Body of pancreas (tissue), 4 donors: ENCODE measurements at regions not wholly inside any gene's neighbourhood (a gene's known extent, or its start where the extent isn't known, plus 50 kb on each side); places are given as distances from the start of the nearest gene placed in this dataset.

Experiments
- ATAC-seq: fragments of 150-250 bp; one replicate; pipeline ENCODE4 v1.9.1; 2016
- DNase-seq, 4 donors: peaks; one replicate each; pipeline ENCODE4 v3.0.0-alpha.2; 2019
- H3K27ac ChIP-seq, 4 donors: fragments of 200-600 bp; sonication (generic); 1 replicate in 3 of 4; 2 replicates in 1 of 4; pipeline versions ENCODE4 v1.5.1 to v1.6.1; 2016 to 2019; ENCODE audit warnings: mild to moderate bottlenecking in 1 of 4, mixed read lengths in 1 of 4, moderate library complexity in 1 of 4
- H3K27me3 ChIP-seq, 2 donors: fragments of 200-600 bp; sonication (generic); one replicate each; pipeline ENCODE4 v1.6.0; 2016; ENCODE audit warnings: mild to moderate bottlenecking in 1 of 2
- H3K36me3 ChIP-seq, 2 donors: fragments of 200-600 bp; sonication (generic); replicated peaks in 1 of 2; 2 replicates each; pipeline ENCODE4 v1.5.1; 2016; ENCODE audit warnings: low read depth in 2 of 2; ENCODE audit not compliant: insufficient read depth in 1 of 2
- H3K4me1 ChIP-seq: fragments of 200-600 bp; sonication (generic); one replicate; pipeline ENCODE4 v1.6.0; 2016
- H3K4me3 ChIP-seq, 2 donors: fragments of 200-600 bp; sonication (generic); 1 replicate in 1 of 2; 2 replicates in 1 of 2; pipeline ENCODE4 v1.5.1; 2016 to 2019
- H3K9me3 ChIP-seq, 3 donors: fragments of 200-600 bp; sonication (generic); 1 replicate in 2 of 3; 2 replicates in 1 of 3; pipeline ENCODE4 v1.5.1; 2016
- POLR2A ChIP-seq, 3 donors: fragments of 450-650 bp; IDR thresholded peaks; one replicate each; pipeline ENCODE4 v1.6.1; 2016; ENCODE audit warnings: antibody characterized with exemption in 3 of 3, mild to moderate bottlenecking in 2 of 3
- WGBS, 2 donors: methylation state at CpG; one replicate each; pipeline ENCODE4 v1.1.5; 2017; 5-methylcytosine and 5-hydroxymethylcytosine counted together
- intact Hi-C: fragments of 100-400 bp; cut with DNase I; formaldehyde crosslinking; loops from one replicate; pipeline ENCODE4 v1.15.1; 2023
- TF ChIP-seq, protein P1 (sequence below), 7 experiments: fragments of 450-650 bp in 4 of 7; fragments of 200-600 bp in 3 of 7; sonication (generic) in 3 of 7; IDR thresholded peaks; one replicate each; pipeline ENCODE4 v1.5.1; 2016 to 2019; ENCODE audit warnings: antibody characterized with exemption in 7 of 7

GRCh38 chr13:81058916-81059290, 718.0 kb upstream of the SPRY2 start:
- no peak for DNase-seq
- WGBS, 2 donors, result 29 to 36% methylated on average over 1 of the region's 1 CpG
- no peak for ATAC-seq
- Histone ChIP-seq H3K9me3 (no peaks in the 10 kb centered on the region), H3K36me3 (no peaks in the 10 kb centered on the region), H3K4me1 (no peaks in the 10 kb centered on the region), H3K4me3 (no peak overlapping the region), H3K27me3 (no peaks in the 10 kb centered on the region), H3K27ac (no peak overlapping the region)
- TF ChIP-seq, protein P1, sequence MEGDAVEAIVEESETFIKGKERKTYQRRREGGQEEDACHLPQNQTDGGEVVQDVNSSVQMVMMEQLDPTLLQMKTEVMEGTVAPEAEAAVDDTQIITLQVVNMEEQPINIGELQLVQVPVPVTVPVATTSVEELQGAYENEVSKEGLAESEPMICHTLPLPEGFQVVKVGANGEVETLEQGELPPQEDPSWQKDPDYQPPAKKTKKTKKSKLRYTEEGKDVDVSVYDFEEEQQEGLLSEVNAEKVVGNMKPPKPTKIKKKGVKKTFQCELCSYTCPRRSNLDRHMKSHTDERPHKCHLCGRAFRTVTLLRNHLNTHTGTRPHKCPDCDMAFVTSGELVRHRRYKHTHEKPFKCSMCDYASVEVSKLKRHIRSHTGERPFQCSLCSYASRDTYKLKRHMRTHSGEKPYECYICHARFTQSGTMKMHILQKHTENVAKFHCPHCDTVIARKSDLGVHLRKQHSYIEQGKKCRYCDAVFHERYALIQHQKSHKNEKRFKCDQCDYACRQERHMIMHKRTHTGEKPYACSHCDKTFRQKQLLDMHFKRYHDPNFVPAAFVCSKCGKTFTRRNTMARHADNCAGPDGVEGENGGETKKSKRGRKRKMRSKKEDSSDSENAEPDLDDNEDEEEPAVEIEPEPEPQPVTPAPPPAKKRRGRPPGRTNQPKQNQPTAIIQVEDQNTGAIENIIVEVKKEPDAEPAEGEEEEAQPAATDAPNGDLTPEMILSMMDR (IDR thresholded peaks at IDR 0.05), result no peak
- intact Hi-C loops, result no loop called here

DNA sequence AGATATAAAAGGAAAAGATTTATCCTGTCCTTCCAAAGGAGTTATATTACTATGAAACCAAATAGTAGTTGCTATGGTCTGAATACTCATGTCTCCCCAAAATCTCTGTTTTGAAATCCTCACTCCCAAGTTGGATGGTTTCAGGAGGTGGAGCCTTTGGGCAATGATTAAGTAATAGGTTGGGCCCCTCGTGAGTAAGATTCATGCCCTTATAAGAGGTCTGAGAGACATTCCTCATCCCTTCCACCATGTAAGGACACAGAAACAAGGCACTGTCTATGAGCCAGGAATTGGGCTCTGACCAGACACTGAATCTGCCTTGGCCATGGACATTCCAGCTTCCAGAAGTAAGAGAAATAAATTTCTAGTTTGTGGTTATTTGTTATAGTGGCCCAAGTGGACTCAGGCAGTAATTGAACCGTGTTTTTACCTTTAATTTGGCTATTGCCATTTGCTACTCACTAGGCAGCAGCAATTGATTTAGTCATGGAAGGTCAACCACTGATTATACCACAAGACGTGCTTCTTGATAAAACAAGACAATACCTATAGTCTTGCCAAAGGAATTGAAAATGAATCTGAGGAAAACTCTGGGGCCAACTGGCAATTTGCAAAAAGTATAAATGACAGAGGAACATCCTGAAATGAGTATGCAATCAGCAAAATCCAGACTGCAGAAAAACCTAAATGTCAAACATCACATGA, 717.4 kb upstream of the SPRY2 start:
- Histone ChIP-seq H3K27me3 (no peaks in the 10 kb centered on the region), H3K4me3 (no peak overlapping the region), H3K9me3 (no peaks in the 10 kb centered on the region), H3K36me3 (no peaks in the 10 kb centered on the region), H3K4me1 (no peaks in the 10 kb centered on the region), H3K27ac (no peak overlapping the region)
- ATAC-seq (no peak), DNase-seq (no peak)
- TF ChIP-seq, protein P1 (IDR thresholded peaks at IDR 0.05), result no peak
- TF ChIP-seq POLR2A (IDR thresholded peaks at IDR 0.05), result no peak
- WGBS, 2 donors, result 34 to 35% methylated on average over 3 of the region's 3 CpGs
- intact Hi-C loops, result no loop called here

- no peak overlapping the region for H3K4me3 ChIP-seq
- no peak for DNase-seq
Measured at GRCh38 chr13:81051873-81052272, 710.9 kb upstream of the SPRY2 start.

GRCh38 chr13:81048026-81048461, 707.1 kb upstream of the SPRY2 start:
- Histone ChIP-seq H3K9me3 (no peaks in the 10 kb centered on the region), H3K27me3 (no peaks in the 10 kb centered on the region), H3K36me3 (no peaks in the 10 kb centered on the region), H3K27ac (no peak overlapping the region), H3K4me3 (no peak overlapping the region), H3K4me1 (no peaks in the 10 kb centered on the region)
- WGBS, 2 donors, result 55 to 66% methylated on average over 7 of the region's 7 CpGs
- intact Hi-C loops, result no loop called here
- no peak for DNase-seq
- TF ChIP-seq, protein P1 (IDR thresholded peaks at IDR 0.05), result no peak
- no peak for TF ChIP-seq POLR2A (IDR thresholded peaks at IDR 0.05)
- ATAC-seq, result no peak

More at GRCh38 chr13:81051873-81052272, 710.9 kb upstream of the SPRY2 start:
- Histone ChIP-seq H3K27me3 (no peaks in the 10 kb centered on the region), H3K36me3 (no peaks in the 10 kb centered on the region), H3K9me3 (no peaks in the 10 kb centered on the region), H3K27ac (no peak overlapping the region), H3K4me1 (no peaks in the 10 kb centered on the region)
- no peak for ATAC-seq
- intact Hi-C loops, result no loop called here
- TF ChIP-seq, protein P1 (IDR thresholded peaks at IDR 0.05), result no peak
- no peak for TF ChIP-seq POLR2A (IDR thresholded peaks at IDR 0.05)

GRCh38 chr13:81041761-81042160, 700.8 kb upstream of the SPRY2 start:
- intact Hi-C loops, result no loop called here
- Histone ChIP-seq H3K9me3 (no peaks in the 10 kb centered on the region), H3K27ac (no peak overlapping the region), H3K4me3 (no peak overlapping the region), H3K4me1 (no peaks in the 10 kb centered on the region), H3K27me3 (no peaks in the 10 kb centered on the region), H3K36me3 (no peaks in the 10 kb centered on the region)
- 33 to 53% methylated on average over 1 of the region's 1 CpG for WGBS, 2 donors
- no peak for TF ChIP-seq POLR2A (IDR thresholded peaks at IDR 0.05)
- TF ChIP-seq, protein P1 (IDR thresholded peaks at IDR 0.05), result no peak
- ATAC-seq (no peak), DNase-seq (no peak)
